Heart right ventricle (tissue), 16 donors: ENCODE measurements at regions not wholly inside any gene's neighbourhood (a gene's known extent, or its start where the extent isn't known, plus 50 kb on each side); places are given as distances from the start of the nearest gene placed in this dataset.

Experiments
- ATAC-seq, 8 donors: fragments of 200-7000 bp; cut with Tn5 transposase; one replicate each; pipeline ENCODE4 v1.9.1; 2020; ENCODE audit warnings: mild to moderate bottlenecking in 8 of 8, moderate library complexity in 8 of 8, moderate number of reproducible peaks in 1 of 8
- DNase-seq, 2 donors: peaks; one replicate each; pipeline ENCODE4 v3.0.0-alpha.2; 2020
- H3K27ac ChIP-seq, 10 donors: fragments of 200-600 bp; sonication (generic) in 2 of 10; one replicate each; pipeline versions ENCODE4 v1.5.0 to v1.8.0; 2020 to 2022; ENCODE audit warnings: mild to moderate bottlenecking in 3 of 10
- H3K27me3 ChIP-seq, 7 donors: fragments of 200-600 bp; one replicate each; pipeline ENCODE4 v1.8.0; 2021 to 2022; ENCODE audit warnings: mild to moderate bottlenecking in 2 of 7
- H3K36me3 ChIP-seq, 9 donors: fragments of 200-600 bp; sonication (generic) in 1 of 9; one replicate each; pipeline versions ENCODE4 v1.5.0 to v1.8.0; 2020 to 2022; ENCODE audit warnings: mild to moderate bottlenecking in 2 of 9
- H3K4me1 ChIP-seq, 9 donors: fragments of 200-600 bp; sonication (generic) in 1 of 9; one replicate each; pipeline versions ENCODE4 v1.5.0 to v1.8.0; 2020 to 2022; ENCODE audit warnings: mild to moderate bottlenecking in 4 of 9
- H3K4me3 ChIP-seq, 10 donors: fragments of 200-600 bp; sonication (generic) in 2 of 10; one replicate each; pipeline versions ENCODE4 v1.5.0 to v1.8.0; 2020 to 2022; ENCODE audit warnings: mild to moderate bottlenecking in 7 of 10, moderate library complexity in 2 of 10
- H3K9me3 ChIP-seq, 11 donors: fragments of 200-600 bp in 10 of 11; sonication (generic) in 2 of 11; one replicate each; pipeline versions ENCODE4 v1.5.0 to v1.8.0; 2013 to 2022; ENCODE audit warnings: mild to moderate bottlenecking in 2 of 11, control low read depth in 1 of 11, moderate library complexity in 1 of 11
- WGBS, 2 donors: extraction: QIAGEN DNeasy Blood & Tissue Kit; methylation state at CpG; one replicate each; pipeline ENCODE4 v1.1.7; 2013; ENCODE audit warnings: inconsistent platforms in 1 of 2; 5-methylcytosine and 5-hydroxymethylcytosine counted together
- intact Hi-C, 10 donors: fragments of 100-400 bp; cut with DNase I; formaldehyde crosslinking; loops; one replicate each; pipeline versions ENCODE4 v1.11.1 to v1.14.2; 2022
- TF ChIP-seq, protein P1 (sequence below), 9 donors: fragments of 200-600 bp; sonication (generic) in 2 of 9; IDR thresholded peaks; one replicate each; pipeline versions ENCODE4 v1.5.0 to v1.8.0; 2021 to 2022; ENCODE audit warnings: antibody characterized with exemption in 9 of 9, mild to moderate bottlenecking in 5 of 9, moderate library complexity in 1 of 9
- donor health status: Arrhythmogenic right ventricular cardiomyopathy.
- donor health status: ischemic (EF 13 %, LVEDD 7.1; RV severe dilation, severe dysfunction).
- donor health status: healthy with polysubstance abuse.
- donor health status: DM: no; HTN: yes; CAD: no.
- donor health status: DM: no; HTN: no; CAD: no.
- donor health status: ischemic (EF 25% LVEDD 6.9; RV normal size, moderate dysfunction).
- donor health status: ischemic (EF 25% LVEDD 5.7; RV mildly dilated, moderate dysfunction).
- donor health status: healthy.
- donor health status: DM: yes; HTN: yes; CAD: no.
- donor health status: Ischemic cardiomyopathy.
- donor health status: ischemic (EF 35%, LVEDD 5.7; RV mildly dilated, moderate dysfunction).
- donor health status: nonischemic (EF 11% LVEDD 7.7; RV severe dilation, severe dysfunction).
- donor health status: DM: yes; HTN: yes; CAD: no.
- donor health status: PGD.
- donor health status: ischemic (EF 29% LVEDD 5.4; RV normal size, mild dysfunction).
- donor health status: nonischemic (EF 23%, LVEDD 6.1; RV moderate dilation, normal function).

DNA sequence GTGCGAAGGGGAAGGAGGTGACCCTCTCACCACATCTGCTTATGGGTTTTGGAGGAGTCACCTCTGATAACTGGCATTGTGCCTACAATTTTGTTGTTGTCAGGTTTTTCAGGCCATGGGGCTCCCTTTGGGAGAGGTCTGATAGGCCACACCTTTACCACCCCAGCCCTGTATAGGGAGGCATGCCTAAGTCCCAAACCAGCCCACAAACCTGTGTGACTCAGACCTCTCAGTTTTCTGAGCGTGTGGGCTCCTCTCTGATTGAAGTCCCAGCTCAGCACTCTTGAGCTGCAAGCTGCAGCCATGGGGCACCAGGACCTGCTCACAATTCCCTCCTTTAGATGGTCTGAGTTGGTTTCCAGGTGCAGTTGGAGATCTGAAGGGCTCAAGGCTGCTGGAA lies 1429.3 kb upstream of the TMEM132C start:
- H3K4me1 ChIP-seq: no peaks in the 10 kb centered on the region
- peaks cover 0 to 70% (median 23%) of the 10 kb centered on the region in 11 donors for H3K9me3 ChIP-seq
- intact Hi-C loops: no loop called here
- H3K4me3 ChIP-seq: no peak overlapping the region
- DNase-seq: no peak
- no peak overlapping the region for H3K27ac ChIP-seq
- WGBS, 2 donors: 20 to 59% methylated on average over 2 of the region's 2 CpGs
- H3K27me3 ChIP-seq: peaks cover 0 to 1% (median 0%) of the 10 kb centered on the region in 7 donors
- TF ChIP-seq, protein P1, sequence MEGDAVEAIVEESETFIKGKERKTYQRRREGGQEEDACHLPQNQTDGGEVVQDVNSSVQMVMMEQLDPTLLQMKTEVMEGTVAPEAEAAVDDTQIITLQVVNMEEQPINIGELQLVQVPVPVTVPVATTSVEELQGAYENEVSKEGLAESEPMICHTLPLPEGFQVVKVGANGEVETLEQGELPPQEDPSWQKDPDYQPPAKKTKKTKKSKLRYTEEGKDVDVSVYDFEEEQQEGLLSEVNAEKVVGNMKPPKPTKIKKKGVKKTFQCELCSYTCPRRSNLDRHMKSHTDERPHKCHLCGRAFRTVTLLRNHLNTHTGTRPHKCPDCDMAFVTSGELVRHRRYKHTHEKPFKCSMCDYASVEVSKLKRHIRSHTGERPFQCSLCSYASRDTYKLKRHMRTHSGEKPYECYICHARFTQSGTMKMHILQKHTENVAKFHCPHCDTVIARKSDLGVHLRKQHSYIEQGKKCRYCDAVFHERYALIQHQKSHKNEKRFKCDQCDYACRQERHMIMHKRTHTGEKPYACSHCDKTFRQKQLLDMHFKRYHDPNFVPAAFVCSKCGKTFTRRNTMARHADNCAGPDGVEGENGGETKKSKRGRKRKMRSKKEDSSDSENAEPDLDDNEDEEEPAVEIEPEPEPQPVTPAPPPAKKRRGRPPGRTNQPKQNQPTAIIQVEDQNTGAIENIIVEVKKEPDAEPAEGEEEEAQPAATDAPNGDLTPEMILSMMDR (IDR thresholded peaks at IDR 0.05): no peak
- no peak for ATAC-seq
- H3K36me3 ChIP-seq: no peaks in the 10 kb centered on the region

DNA sequence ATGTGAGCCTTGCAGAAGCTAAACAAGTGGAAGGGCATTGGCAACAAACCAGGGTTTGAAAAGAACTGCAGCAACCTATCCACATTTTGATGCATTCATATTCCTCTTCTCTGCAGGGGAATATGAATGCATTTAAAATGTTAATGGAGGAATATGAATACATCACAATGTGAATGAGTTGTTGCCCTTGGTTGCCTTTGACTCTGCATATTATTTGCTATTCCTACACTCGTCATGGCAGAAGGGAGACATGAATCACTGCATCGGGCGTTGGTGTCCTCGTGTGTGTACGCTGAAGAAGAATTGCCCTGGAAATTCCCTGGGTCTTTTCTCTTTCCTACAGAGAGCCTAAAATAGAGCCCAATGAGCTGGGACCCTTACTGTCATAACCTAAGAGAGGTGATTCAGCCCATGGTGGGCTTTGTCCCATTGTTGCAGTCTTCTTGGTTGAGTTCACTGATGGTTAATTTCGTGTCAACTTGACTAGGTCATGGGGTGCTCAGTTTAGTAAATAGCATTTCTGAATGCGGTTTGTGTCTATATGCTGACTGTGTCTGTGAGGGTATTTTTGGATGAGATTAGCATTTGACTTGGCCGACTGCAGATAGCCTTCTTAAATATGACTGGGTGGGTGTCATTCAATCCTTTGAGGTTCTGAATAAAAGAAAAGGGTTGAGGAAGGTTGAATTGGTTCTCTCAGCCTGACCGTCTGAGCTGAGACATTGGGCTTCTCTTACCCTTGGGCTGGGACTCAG lies 1422.9 kb upstream of the TMEM132C start:
- 70 to 75% methylated on average over 9 of the region's 9 CpGs for WGBS, 2 donors
- no peak overlapping the region for H3K27ac ChIP-seq
- no peaks in the 10 kb centered on the region for H3K4me1 ChIP-seq
- no peak overlapping the region for H3K4me3 ChIP-seq
- H3K27me3 ChIP-seq: no peaks in the 10 kb centered on the region
- intact Hi-C loops: no loop called here
- TF ChIP-seq, protein P1 (IDR thresholded peaks at IDR 0.05): no peak
- ATAC-seq (no peak), DNase-seq (no peak)
- no peaks in the 10 kb centered on the region for H3K36me3 ChIP-seq
- H3K9me3 ChIP-seq: peaks cover 0 to 7% (median 0%) of the 10 kb centered on the region in 11 donors

DNA sequence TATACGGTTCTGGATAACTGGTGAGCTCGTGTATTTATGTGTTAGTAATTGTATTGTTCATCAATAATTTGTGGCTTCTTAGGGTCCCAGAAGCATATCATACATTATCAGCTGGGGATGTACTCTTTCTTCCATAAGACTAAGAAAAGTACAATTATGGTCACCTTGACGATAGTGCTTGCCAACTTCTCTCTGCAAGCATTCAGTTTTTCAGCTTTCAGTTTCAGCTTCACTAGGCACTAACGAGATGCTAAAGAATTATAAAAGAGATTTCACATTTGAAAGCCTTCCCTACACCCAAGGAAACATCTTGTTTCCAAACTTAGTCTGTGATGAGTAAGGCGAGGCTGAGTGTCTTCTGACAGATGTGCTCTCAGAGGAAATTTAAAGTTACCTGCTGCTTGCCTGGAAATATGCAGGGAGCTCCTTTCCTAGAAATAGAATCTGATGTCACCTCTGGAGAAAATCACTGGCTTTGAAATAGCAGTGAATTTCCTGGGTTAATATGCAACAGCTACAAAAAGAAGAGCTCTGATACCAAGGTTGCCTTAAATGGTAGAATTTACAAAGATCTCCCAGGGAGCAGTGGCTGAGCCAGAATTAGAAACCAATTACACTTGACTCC lies 1419.9 kb upstream of the TMEM132C start:
- no peak overlapping the region for H3K4me3 ChIP-seq
- DNase-seq (no peak), ATAC-seq (no peak)
- no peaks in the 10 kb centered on the region for H3K36me3 ChIP-seq
- TF ChIP-seq, protein P1 (IDR thresholded peaks at IDR 0.05): no peak
- 60 to 68% methylated on average over 5 of the region's 5 CpGs for WGBS, 2 donors
- H3K27ac ChIP-seq: no peak overlapping the region
- H3K27me3 ChIP-seq: peaks cover 0 to 3% (median 0%) of the 10 kb centered on the region in 7 donors
- intact Hi-C loops: no loop called here
- H3K4me1 ChIP-seq: no peaks in the 10 kb centered on the region
- no peaks in the 10 kb centered on the region for H3K9me3 ChIP-seq

- DNase-seq (no peak), ATAC-seq (no peak)
- no peaks in the 10 kb centered on the region for H3K36me3 ChIP-seq
- H3K4me3 ChIP-seq: no peak overlapping the region
- H3K4me1 ChIP-seq: no peaks in the 10 kb centered on the region
- intact Hi-C loops: no loop called here
- no peak overlapping the region for H3K27ac ChIP-seq
- H3K9me3 ChIP-seq: no peaks in the 10 kb centered on the region
- peaks cover 0 to 3% (median 0%) of the 10 kb centered on the region in 7 donors for H3K27me3 ChIP-seq
- TF ChIP-seq, protein P1 (IDR thresholded peaks at IDR 0.05): no peak
Measured at GRCh38 chr12:126855768-126856167, 1411.2 kb upstream of the TMEM132C start.
